Brain microvascular endothelial cell (primary cell): ENCODE measurements at regions not wholly inside any gene's neighbourhood (a gene's known extent, or its start where the extent isn't known, plus 50 kb on each side); places are given as distances from the start of the nearest gene placed in this dataset.
A peak's percentile ranks its signal among the peaks of the same experiment; 100 is the strongest.

Experiments
- DNase-seq: peaks from one replicate; pipeline ENCODE4 v3.0.0-alpha.2; 2020
- H3K27ac ChIP-seq: fragments of 250-450 bp; sonication (Bioruptor Pico); 2 replicates; pipeline ENCODE4 v1.5.1; 2020; ENCODE audit warnings: mild to moderate bottlenecking, moderate library complexity
- H3K27me3 ChIP-seq: fragments of 250-450 bp; sonication (Bioruptor Pico); replicated peaks from 2 replicates; pipeline ENCODE4 v1.5.1; 2020; ENCODE audit warnings: mild to moderate bottlenecking
- H3K36me3 ChIP-seq: fragments of 250-450 bp; sonication (Bioruptor Pico); replicated peaks from 2 replicates; pipeline ENCODE4 v1.5.1; 2020; ENCODE audit warnings: mild to moderate bottlenecking
- H3K4me3 ChIP-seq: 2 replicates; pipeline ENCODE4 v1.5.1; 2011; ENCODE audit warnings: low read depth, mild to moderate bottlenecking, control low read depth, low read length, moderate library complexity
- CTCF ChIP-seq: IDR thresholded peaks from 2 replicates; pipeline ENCODE4 v1.5.1; 2011; ENCODE audit warnings: low read depth, mild to moderate bottlenecking, moderate library complexity, low read length, control low read depth, inconsistent platforms; ENCODE audit errors: missing control alignments
- in situ Hi-C: cut with HindIII; loops from 2 replicates; pipeline ENCODE4 v1.10.0; 2017; ENCODE audit warnings: low sequenced_read_pairs, low pct_ligation_motif_present

GRCh38 chr14:65351493-65352194 is 60.9 kb upstream of the FUT8 start:
- no peak for TF ChIP-seq CTCF
- Histone ChIP-seq H3K27ac (no peak overlapping the region), H3K4me3 (no peak overlapping the region), H3K27me3 (no peaks in the 10 kb centered on the region), H3K36me3 (no peaks in the 10 kb centered on the region)
- DNase-seq = no peak
- in situ Hi-C loops = no loop called here

- in situ Hi-C loops = no loop called here
- Histone ChIP-seq H3K27me3 (no peaks in the 10 kb centered on the region), H3K27ac (no peak overlapping the region), H3K36me3 (no peaks in the 10 kb centered on the region), H3K4me3 (no peak overlapping the region)
- TF ChIP-seq CTCF = no peak
- no peak for DNase-seq
Observed at GRCh38 chr14:65352964-65353530, 59.5 kb upstream of the FUT8 start.

GRCh38 chr14:65354131-65354530 is 58.4 kb upstream of the FUT8 start:
- Histone ChIP-seq H3K4me3 (no peak overlapping the region), H3K27me3 (no peaks in the 10 kb centered on the region), H3K36me3 (no peaks in the 10 kb centered on the region), H3K27ac (no peak overlapping the region)
- no peak for DNase-seq
- no peak for TF ChIP-seq CTCF
- in situ Hi-C loops = no loop called here

- Histone ChIP-seq H3K36me3 (no peaks in the 10 kb centered on the region), H3K4me3 (no peak overlapping the region), H3K27me3 (no peaks in the 10 kb centered on the region), H3K27ac (no peak overlapping the region)
- TF ChIP-seq CTCF = no peak
- in situ Hi-C loops = no loop called here
- no peak for DNase-seq
Observed at GRCh38 chr14:65354715-65355114, 57.8 kb upstream of the FUT8 start.

- no peak for TF ChIP-seq CTCF
- Histone ChIP-seq H3K27ac (no peak overlapping the region), H3K27me3 (no peaks in the 10 kb centered on the region), H3K4me3 (no peak overlapping the region), H3K36me3 (no peaks in the 10 kb centered on the region)
- peak; percentile 76 for DNase-seq
- in situ Hi-C loops = no loop called here
Observed at GRCh38 chr14:65356327-65356836, 56.1 kb upstream of the FUT8 start.

- DNase-seq = no peak
- no peaks in the 10 kb centered on the region for H3K27me3 ChIP-seq
- TF ChIP-seq CTCF = no peak
- in situ Hi-C loops = no loop called here
- H3K36me3 ChIP-seq = no peaks in the 10 kb centered on the region
- H3K27ac ChIP-seq = no peak overlapping the region
- no peak overlapping the region for H3K4me3 ChIP-seq
Observed at GRCh38 chr14:65357113-65357512, 55.4 kb upstream of the FUT8 start.
